ENCODE measurements at regions not wholly inside any gene's neighbourhood (a gene's known extent, or its start where the extent isn't known, plus 50 kb on each side); places are given as distances from the start of the nearest gene placed in this dataset.

- no peak for DNase-seq (ENCODE audit: low read depth)
These were observed 279.7 kb downstream of the SS18 start for GRCh38 chr18:25810736-25811135.

- no peak for DNase-seq (ENCODE audit: low read depth)
These were observed 284.5 kb downstream of the SS18 start for GRCh38 chr18:25805939-25806338.

GRCh38 chr18:25805323-25805722 is 285.1 kb downstream of the SS18 start:
- DNase-seq (ENCODE audit: low read depth): no peak

- DNase-seq (ENCODE audit: low read depth): no peak
These were observed 291.2 kb downstream of the SS18 start for GRCh38 chr18:25799231-25799630.

- DNase-seq (ENCODE audit: low read depth): no peak
These were observed 292.4 kb downstream of the SS18 start for GRCh38 chr18:25798046-25798445.

- DNase-seq (ENCODE audit: low read depth): no peak
These were observed 295.2 kb downstream of the SS18 start for GRCh38 chr18:25795213-25795612.

GRCh38 chr18:25787276-25787675 is 303.1 kb downstream of the SS18 start:
- DNase-seq (ENCODE audit: low read depth): no peak

GRCh38 chr18:25786758-25787157 is 303.7 kb downstream of the SS18 start:
- DNase-seq (ENCODE audit: low read depth): no peak

GRCh38 chr18:25780105-25780504 is 310.3 kb downstream of the SS18 start:
- no peak for DNase-seq (ENCODE audit: low read depth)

GRCh38 chr18:25771796-25772195 is 318.6 kb downstream of the SS18 start:
- DNase-seq (ENCODE audit: low read depth): no peak

GRCh38 chr18:25764777-25765176 is 325.6 kb downstream of the SS18 start:
- no peak for DNase-seq (ENCODE audit: low read depth)

GRCh38 chr18:25759111-25759510 is 331.3 kb downstream of the SS18 start:
- DNase-seq (ENCODE audit: low read depth): no peak

- no peak for DNase-seq (ENCODE audit: low read depth)
These were observed 346.7 kb downstream of the SS18 start for GRCh38 chr18:25743646-25744151.

- DNase-seq (ENCODE audit: low read depth): no peak
These were observed 351.0 kb downstream of the SS18 start for GRCh38 chr18:25739376-25739775.

GRCh38 chr18:25737710-25738311 is 352.6 kb downstream of the SS18 start:
- no peak for DNase-seq (ENCODE audit: low read depth)

GRCh38 chr18:25736516-25736915 is 353.9 kb downstream of the SS18 start:
- DNase-seq (ENCODE audit: low read depth): no peak

GRCh38 chr18:25735459-25735858 is 355.0 kb downstream of the SS18 start:
- DNase-seq (ENCODE audit: low read depth): no peak

- no peak for DNase-seq (ENCODE audit: low read depth)
These were observed 356.1 kb downstream of the SS18 start for GRCh38 chr18:25734336-25734735.

GRCh38 chr18:25732862-25733261 is 357.6 kb downstream of the SS18 start:
- DNase-seq (ENCODE audit: low read depth): no peak

- no peak for DNase-seq (ENCODE audit: low read depth)
These were observed 361.3 kb downstream of the SS18 start for GRCh38 chr18:25729072-25729471.

GRCh38 chr18:25727281-25727985 is 363.0 kb downstream of the SS18 start:
- DNase-seq (ENCODE audit: low read depth): no peak

GRCh38 chr18:25726298-25726697 is 364.1 kb downstream of the SS18 start:
- no peak for DNase-seq (ENCODE audit: low read depth)

- no peak for DNase-seq (ENCODE audit: low read depth)
These were observed 364.9 kb downstream of the SS18 start for GRCh38 chr18:25725501-25725900.

- no peak for DNase-seq (ENCODE audit: low read depth)
These were observed 365.4 kb downstream of the SS18 start for GRCh38 chr18:25724997-25725396.

Measured in activated T-helper 1 cell treated with Interleukin-2 at 50 U/mL for 16 hours (primary cell).